GM21390 (cell line): ENCODE measurements at regions not wholly inside any gene's neighbourhood (a gene's known extent, or its start where the extent isn't known, plus 50 kb on each side); places are given as distances from the start of the nearest gene placed in this dataset.

Experiments used
- ATAC-seq: cut with Tn5 transposase; IDR thresholded peaks from one replicate; pipeline ENCODE4 v1.9.1; 2021; ENCODE audit not compliant: unreplicated experiment

DNA sequence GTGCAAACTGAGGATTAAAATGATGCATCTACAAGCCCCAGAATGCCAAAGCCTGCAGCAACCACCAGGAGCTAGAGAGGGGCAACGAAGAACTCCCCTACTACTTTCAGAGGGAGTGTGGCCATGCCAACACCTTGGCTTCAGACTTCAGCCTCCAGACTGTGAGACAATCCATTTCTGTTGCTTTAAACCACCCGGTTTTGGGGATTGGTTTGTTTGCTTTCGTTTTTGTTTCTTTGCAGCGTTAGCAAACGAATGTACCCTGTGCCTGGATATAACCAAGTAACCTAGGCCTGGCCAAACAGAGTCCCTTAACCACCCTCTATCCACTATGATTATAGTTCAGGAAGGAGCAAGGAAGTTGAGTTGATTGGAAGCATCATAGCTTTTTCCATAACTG, 171.2 kb upstream of the NCK2 start:
- no peak for ATAC-seq

DNA sequence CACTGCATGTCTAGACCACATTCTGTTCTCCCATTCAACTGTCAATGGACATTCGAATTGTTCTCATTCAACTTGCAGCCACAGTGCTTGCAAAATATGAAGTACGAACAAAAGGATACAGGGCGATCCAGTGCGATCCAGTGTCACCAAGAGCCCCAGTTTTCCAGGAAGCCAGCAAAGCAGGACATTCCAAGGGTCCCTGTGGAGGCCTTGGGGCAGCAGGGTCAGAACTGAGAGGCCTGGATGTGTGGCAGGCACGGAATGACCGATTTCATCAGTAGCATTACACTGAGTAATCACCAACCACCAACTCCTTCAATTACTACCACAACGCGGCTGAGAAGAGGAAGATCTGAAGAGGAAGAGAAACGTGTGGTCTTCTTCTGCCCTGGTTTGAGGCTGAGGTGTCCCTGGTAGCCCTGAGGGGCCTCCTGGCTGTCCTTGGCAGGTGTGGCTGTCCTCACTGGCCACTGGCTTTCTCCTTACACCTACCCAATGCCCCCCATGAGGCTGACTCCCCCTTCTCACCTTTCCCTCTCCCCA, 172.7 kb upstream of the FHL2 start:
- ATAC-seq = no peak

DNA sequence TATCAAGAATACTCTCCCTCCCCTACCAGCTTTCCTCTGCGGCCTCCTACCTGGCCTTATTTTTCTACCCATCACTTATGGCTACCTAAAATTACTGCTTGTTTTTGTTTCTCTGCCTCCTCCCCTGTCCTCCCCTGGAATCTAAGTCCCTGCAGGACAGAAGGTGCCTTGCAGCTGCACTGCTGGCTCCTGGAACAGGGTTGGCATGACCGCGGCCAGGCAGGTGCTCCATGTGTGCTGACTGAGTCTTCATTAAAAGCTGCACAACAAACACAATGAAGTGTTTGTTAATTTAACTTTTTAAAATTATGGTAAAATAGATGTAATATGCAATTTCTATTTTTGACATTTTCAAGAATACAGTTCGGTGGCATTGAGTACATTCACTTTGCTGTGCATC, 171.9 kb upstream of the FHL2 start:
- ATAC-seq = no peak

DNA sequence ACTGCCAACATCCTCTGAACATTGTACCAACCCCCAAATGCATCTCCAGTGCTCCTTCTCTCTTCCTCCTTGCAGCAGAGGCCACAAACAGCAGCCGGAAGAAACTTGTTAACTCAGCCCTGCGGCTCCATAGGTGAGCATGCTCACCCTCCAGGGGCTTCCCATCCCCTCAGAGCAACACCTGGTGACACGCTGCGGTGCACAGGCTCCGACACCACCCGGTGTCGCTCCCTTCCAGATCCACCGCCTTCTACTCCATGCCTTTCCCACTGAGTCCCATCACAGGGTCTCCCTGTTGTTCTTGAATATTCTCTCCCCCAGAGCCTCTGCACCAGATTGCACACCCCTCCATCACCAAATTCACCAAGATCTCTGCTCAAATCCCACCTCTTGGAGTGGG, 171.5 kb upstream of the FHL2 start:
- no peak for ATAC-seq

DNA sequence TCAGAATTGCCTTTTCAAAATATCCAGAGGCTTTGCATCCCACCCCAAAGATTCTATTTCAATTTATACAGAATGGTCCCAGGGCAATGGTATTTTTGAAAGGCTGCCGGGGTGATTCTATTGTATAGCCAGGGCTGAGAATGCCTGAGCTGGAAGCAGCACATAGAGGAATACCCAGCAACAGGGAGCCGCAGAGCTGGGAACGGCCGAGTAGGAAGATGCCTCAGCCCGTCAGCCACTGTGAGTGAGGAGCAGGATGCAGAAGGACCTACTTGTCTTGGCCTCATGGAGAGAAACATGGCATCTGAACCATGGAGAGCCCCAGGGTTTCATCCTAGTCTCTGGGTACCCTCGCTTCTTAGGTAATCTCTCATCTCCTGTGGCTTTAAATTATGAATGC, 170.8 kb upstream of the FHL2 start:
- ATAC-seq = no peak

DNA sequence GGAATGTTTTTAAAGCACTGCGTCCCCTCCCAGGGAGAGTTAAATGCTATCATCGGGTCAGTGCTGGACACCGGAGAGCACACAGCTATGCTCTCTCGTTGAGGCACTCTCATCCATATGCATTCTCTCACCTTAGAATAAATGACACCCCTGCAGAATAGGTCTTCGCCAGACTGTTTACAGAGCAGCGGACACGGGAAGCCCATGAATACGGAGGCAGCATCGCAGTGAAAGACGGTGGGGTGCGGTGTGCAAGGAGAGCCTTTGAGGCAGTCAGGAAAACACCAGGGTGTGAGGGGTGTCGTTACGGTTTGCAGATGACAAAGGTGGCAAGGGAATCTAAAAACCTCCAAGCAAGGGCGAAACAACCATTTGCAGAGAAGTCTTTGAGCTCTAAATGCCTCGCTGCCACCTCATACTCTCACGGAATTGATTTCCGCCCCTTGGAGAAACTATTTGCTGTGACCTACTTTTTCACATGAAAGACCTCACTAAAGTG, 169.2 kb upstream of the FHL2 start:
- ATAC-seq = no peak

DNA sequence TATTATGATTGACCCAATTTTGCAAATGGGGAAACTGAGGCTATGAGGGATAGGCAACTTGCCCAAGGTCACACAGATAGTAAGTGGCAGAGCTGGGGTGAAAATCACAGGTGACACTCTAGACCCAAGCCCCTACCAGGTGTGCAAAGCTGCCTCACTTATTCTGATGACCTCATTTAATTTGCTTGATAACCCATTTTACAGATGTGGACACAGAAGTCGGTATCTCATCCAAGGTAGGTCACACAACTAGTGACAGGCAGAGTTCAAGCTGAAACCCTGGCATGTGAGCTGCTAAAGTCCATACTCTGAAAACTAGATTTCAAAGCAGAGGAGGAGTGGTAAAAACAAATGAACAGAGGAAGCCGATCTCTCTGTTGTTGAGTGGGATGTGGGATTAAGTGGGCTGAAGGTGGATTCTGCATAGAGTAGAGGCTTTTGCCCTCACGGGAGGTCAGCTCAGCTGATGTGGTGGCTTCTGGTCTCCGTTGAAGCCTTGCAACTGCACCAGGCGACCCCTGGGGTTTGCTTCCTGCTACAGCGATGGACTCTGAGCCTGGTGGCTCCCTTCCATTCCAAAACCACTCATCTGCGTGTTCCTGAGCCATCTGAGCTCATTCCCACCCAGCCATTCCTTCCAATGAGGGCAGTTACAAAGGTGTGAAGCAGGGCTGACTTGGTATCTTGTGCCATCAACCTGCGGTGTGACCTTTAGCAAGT, 164.3 kb upstream of the FHL2 start:
- ATAC-seq = no peak

DNA sequence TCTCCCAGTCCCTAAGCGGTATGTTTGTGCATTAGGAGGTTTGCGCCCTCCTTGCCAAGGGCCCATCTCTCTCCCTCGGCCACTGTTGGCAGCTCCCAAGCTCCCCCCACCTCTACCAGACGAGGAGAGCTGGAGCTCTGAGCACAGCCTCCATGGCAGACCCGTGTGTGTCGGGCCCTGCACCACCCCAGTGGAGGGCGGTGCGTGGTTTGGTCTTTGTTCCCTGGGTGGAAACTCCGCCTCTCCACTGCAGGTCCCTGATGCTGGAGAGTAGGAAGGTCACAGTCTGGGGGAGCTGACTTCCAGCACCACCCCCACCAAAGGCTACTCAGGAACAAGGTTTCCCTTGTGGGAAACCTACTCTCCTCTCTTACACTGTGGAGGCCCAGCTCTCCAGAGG, 162.6 kb upstream of the FHL2 start:
- no peak for ATAC-seq

DNA sequence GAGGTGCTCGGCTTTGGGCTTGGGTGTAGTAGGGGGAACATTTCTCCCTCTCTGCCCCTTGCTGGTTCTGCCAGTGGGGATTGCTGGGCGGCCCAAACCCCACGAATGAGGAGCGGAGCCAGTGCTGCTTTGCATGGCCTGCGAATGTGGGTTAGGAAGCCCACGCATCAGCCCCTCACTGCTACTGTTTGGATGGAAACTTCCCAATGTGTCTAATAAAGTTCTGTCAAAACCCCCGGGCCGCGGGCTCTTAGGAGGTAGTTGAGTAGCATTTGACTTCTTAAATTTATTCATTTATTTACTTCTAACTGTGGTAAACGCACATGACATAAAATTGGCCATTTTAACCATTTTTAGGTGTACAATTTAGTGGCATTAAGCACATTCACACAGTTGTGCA, 161.3 kb upstream of the FHL2 start:
- no peak for ATAC-seq

DNA sequence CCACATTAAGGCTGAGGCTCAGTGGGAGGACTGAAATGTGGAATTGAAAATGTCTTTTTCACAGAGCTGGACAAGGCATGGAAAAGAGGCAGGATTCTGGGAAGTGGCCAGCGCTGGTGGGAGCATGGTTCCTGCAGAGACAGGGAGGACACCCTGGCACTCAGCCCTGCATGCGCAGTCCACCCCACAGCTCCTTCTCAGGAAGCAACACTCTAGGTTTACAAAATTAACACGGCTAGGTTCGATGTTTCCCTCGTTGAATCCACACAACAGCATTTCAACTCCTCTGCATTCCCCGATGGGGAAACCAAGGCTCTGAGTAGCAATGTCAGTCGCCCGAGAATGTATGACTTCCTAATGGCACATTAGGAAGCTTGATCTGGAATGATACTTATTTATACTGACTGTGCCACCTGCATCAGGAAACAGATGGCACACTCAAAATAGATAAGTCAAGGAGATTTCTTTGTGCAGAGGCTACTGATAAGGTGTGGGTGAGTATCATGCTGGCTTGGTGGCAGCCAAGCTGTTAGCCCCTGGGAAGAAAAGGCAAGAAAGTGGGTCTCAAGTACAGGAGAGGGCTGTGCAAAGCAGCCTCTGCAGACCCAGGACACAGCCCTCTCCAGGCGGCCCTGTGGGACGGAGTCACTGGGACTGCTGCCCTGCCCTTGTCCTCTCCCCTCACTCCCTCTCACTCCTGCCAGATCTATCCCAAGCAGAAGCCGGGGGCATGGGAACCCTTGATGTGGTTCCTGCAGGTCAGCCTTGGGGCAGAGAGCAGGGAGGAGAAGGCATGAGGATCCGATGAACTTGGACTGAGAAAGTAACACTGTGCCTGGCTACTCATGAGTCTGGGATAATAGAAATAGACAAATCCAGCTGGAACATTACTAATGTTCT, 158.4 kb upstream of the FHL2 start:
- no peak for ATAC-seq

DNA sequence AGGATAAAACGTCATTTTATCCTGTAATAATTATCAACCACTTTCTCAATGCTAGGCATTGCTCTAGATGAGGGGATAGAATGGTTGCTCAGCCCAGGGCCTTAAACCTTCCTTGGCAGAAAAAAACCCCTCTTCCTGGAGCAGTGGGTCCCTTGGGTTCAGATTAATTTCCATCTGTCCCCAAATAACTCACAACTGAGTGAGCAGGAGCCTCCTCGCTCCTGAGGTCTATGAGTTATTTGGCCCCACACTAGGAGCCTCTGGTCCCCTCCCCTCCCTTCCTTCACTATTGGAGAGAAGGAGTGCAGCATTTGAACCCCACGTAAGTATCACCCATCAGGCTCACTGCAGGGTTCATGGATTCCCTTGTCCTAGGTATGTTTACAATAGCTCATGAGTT, 157.5 kb upstream of the FHL2 start:
- ATAC-seq = no peak

DNA sequence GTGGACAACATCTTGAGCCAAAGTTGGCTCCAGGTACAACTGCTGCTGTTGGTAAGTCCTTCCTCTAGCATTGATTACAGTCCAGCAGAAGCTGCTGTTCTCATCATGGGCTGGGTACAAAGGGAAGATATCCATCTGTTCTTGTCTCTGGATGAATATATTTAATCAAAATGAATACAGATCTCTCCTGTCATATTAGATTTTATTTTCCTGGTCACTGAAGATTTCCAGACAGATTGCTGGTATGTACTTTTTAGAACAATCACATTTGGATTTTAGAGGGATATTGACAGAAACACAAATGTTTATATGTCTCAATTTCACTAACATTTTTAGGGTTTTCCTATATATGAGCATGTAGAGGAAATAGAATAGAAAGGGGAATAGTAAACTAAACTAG, 155.4 kb upstream of the FHL2 start:
- ATAC-seq = no peak

DNA sequence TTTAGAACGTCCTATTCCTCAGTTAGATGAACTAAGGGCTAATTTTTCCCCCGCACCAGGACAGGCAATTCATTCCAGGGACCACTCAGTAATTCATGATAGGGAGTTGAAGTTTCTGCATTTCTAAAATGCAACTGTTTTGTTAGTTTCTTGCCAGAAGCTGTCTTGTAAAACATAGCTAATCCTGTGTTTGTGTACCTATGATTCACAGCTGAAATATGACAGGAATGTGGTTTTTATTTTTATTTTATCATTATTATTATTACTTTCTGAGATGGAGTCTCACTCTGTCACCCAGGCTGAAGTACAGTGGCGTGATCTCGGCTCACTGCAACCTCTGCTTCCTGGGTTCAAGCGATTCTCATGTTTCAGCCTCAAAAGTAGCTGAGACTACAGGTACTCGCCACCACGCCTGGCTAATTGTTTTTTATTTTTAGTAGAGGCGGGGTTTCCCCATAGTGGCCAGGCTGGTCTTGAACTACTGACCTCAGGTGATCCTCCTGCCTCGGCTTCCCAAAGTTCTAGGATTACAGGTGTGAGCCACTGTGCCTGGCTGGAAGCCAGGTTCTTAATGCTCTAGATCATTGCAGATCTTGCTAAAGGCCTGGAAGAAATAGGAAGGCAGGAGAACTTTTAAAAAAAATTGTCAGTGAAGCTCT, 154.8 kb upstream of the FHL2 start:
- no peak for ATAC-seq

DNA sequence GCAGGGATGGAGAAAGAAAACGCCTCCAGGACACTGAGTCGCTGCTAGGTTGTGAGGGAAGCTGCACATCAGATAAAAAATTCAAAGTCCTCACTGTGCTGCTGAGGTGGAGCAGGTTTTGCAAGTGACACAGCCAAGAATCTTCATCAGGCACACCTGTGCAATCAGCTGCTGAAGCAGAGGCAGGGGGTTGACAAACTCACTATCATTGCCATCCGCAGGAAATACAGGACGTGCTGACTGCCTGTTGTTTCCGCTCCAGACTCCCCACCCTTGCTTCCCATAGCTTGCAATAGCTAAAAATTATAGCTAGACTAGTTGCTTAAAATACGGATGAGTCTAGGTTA, 147.8 kb upstream of the FHL2 start:
- ATAC-seq = no peak

DNA sequence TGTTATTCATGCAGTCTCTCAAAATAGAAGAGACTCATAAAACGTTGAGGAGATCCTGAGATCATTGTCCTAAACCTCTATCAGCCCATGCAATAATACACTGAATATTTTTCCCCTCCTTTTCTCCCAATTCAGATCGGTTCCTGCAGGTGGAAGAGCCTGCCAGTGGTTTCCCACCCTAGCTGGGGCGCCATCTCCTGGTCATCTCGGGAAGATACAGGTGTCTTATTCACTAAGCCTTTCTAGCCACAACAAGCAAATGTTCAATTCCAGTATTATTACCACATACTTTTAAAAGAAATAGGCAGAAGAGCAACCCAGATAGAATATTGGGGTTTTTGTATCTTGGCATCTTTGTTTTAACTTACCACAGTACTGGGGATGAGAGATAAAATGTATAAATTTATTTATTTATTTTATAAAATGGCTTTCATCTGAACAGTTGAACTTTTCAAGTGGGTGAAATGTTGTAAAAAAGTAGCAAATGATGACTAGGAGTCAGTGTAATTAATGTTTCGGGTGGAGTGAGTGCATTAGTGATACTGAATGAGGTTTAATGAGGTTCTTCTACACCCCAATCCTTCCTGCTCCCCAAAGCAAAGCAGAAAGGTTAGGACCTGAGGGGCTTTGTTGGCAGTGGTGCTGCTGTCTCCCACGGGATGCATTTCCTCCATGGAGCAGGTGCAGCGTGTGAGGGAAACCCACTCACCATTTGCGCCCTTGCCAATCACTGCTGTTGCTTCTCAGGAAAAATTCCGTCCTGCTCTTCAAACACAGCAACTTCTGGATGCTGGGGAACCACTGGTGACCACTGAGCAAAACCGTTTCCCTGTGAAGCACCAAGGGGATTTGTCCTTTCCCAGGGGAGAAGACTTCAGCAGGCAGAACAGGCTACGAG, 147.1 kb upstream of the FHL2 start:
- no peak for ATAC-seq

DNA sequence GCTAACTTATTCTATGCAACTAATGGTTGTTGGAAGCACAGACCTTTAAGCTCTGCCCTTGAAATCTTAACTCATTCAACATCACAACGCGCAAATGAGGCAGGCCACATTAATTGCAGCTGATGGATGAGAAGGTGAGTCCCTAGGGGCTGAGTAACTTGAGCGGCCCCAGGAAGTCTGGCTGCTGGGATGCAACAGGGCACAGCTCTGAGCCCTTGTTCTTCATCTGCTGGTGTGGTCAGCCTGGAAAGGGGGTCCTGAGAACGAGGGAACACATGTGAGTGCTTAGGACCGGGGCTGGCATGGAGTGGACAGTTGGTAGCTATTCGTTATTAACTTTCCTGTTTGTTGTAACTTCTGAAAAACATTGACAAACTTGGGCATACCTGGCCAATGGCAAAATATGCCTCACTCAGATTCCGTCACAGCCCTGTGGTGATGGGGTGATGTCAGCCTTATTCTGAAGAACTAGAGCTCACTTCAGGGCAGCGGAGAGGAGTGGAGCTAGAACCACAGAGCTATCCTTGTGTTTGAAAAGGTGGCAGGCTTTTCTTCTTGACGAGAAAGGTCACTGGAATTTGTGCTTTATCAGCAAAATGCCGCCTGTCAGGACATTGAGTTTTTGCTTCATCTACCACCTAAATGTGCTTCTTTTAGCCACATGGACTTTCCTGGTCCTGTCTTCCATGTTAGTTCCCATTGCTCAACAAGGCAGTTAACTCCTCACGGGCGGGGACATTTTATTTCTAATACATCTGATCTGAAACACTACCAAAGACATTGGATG, 145.9 kb upstream of the FHL2 start:
- no peak for ATAC-seq

DNA sequence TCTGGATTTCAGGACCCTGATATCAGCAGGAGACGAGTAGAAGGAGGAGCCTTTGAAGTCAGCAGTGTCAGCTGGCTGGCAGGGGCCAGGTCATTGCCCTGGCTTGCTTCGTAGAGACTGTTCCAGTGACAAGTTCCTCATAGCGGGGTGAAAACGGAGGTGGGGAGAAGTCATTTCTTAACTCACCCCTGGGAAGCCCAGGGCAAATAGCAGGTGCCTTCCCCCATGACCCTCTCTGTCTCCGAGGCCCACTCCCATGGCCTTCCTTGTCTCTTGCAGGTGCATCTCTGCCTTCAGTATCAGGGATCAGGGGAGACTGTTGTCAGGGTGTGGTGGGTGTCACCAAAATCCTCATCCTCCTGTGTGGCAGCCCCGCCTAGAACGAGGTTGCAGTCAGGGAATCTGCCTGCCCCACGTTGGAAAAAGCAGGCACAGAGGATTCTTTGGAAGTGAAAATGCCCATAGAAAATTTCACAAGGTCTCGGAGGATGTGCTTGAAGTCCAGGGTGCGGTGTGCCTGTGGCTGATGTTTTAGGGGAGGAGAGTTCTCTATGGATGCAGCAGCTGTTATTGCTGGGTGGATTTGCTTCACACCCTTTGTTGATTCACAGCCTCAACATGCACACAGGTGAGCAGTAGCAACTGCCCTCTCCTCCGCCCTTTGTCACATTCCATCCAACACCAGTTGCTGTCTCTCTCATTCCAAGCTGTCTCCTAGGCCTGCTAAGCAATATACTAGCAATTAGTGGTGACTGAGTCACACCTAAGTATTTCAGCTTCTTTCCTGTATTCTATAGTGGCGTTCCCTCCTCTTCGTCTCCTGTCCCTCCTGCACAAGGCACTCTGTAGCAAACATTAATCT, 142.6 kb upstream of the FHL2 start:
- no peak for ATAC-seq

DNA sequence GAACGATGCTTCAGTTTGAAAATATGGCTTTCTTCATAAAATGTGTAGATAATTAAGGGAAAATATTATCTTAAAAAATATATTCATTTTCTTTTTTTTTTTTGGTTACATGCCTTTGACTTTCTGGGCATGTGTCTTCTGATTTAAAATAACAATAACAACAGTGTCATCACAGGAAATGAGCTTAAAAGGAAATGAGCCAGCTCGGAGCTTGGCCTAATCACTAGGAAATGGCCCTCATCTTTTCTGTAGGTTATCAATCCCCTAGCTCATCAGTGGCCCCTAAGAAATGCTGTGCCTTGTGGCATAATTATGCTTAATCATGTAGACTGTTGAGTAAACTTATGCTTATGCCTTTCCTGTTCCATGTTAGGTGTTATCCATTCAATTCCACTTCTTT, 141.8 kb upstream of the FHL2 start:
- no peak for ATAC-seq

DNA sequence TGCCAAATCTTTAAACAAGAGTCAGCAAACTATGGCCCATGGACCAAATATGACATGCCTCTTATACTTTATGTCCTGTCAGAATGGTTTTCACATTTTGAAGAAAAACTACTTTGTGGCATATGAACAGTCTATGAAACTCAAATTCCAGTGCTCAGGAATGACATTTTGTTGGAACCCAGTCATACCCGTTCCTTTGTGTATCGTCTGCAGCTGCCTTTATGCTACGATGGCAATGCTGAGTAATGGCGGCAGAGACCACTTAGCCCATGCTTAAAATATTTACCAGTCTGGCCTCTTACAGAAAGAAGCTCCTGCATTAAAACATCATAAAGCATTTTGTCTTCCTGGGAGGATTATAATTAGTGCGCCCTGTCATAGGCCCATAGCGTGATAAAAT, 140.5 kb upstream of the FHL2 start:
- ATAC-seq = no peak
